ENCODE measurements at regions not wholly inside any gene's neighbourhood (a gene's known extent, or its start where the extent isn't known, plus 50 kb on each side); places are given as distances from the start of the nearest gene placed in this dataset.

GRCh38 chr11:23944923-23945322 is 551.9 kb upstream of the LUZP2 start:
- H3K27me3 ChIP-seq, result no peaks in the 10 kb centered on the region
- no peaks in the 10 kb centered on the region for H3K4me1 ChIP-seq
- no peaks in the 10 kb centered on the region for H3K36me3 ChIP-seq
- no peak overlapping the region for H3K4me3 ChIP-seq
- peak in 1 of 2 donors; percentile 55 for DNase-seq
- TF ChIP-seq CTCF (IDR thresholded peaks at IDR 0.05) (no peak), POLR2AphosphoS5 (IDR thresholded peaks at IDR 0.05) (no peak), POLR2A (IDR thresholded peaks at IDR 0.05) (no peak), EP300 (IDR thresholded peaks at IDR 0.05) (no peak)
- no peak overlapping the region for H3K27ac ChIP-seq
- WGBS, 5 donors, result 52 to 83% (median 74%) methylated on average over 2 of the region's 2 CpGs
- intact Hi-C loops (cut with DNase I; ENCODE audit: low total_unique reads), result no loop called here
- H3K9me3 ChIP-seq, result no peaks in the 10 kb centered on the region

- Histone ChIP-seq H3K27ac (no peak overlapping the region), H3K36me3 (no peaks in the 10 kb centered on the region), H3K4me3 (no peak overlapping the region), H3K4me1 (no peaks in the 10 kb centered on the region), H3K9me3 (no peaks in the 10 kb centered on the region), H3K27me3 (no peaks in the 10 kb centered on the region)
- TF ChIP-seq CTCF (IDR thresholded peaks at IDR 0.05) (no peak), EP300 (IDR thresholded peaks at IDR 0.05) (no peak), POLR2A (IDR thresholded peaks at IDR 0.05) (no peak), POLR2AphosphoS5 (IDR thresholded peaks at IDR 0.05) (no peak)
- no peak for DNase-seq
- intact Hi-C loops (cut with DNase I; ENCODE audit: low total_unique reads), result no loop called here
These were observed 549.0 kb upstream of the LUZP2 start for GRCh38 chr11:23947883-23948282.

GRCh38 chr11:23948851-23949250 is 548.0 kb upstream of the LUZP2 start:
- Histone ChIP-seq H3K27me3 (no peaks in the 10 kb centered on the region), H3K4me3 (no peak overlapping the region), H3K36me3 (no peaks in the 10 kb centered on the region), H3K9me3 (no peaks in the 10 kb centered on the region), H3K4me1 (no peaks in the 10 kb centered on the region), H3K27ac (no peak overlapping the region)
- intact Hi-C loops (cut with DNase I; ENCODE audit: low total_unique reads), result no loop called here
- WGBS, 5 donors, result 72 to 79% (median 76%) methylated on average over 2 of the region's 2 CpGs
- no peak for TF ChIP-seq POLR2A (IDR thresholded peaks at IDR 0.05)
- TF ChIP-seq EP300 (IDR thresholded peaks at IDR 0.05), result no peak
- TF ChIP-seq POLR2AphosphoS5 (IDR thresholded peaks at IDR 0.05), result no peak
- TF ChIP-seq CTCF (IDR thresholded peaks at IDR 0.05), result no peak
- DNase-seq, result no peak

GRCh38 chr11:23953951-23954710 is 542.7 kb upstream of the LUZP2 start:
- DNase-seq, result no peak
- 78 to 89% (median 83%) methylated on average over 2 of the region's 2 CpGs for WGBS, 5 donors
- H3K27ac ChIP-seq, result no peak overlapping the region
- H3K36me3 ChIP-seq, result no peaks in the 10 kb centered on the region
- no peaks in the 10 kb centered on the region for H3K27me3 ChIP-seq
- intact Hi-C loops (cut with DNase I; ENCODE audit: low total_unique reads), result no loop called here
- H3K4me3 ChIP-seq, result no peak overlapping the region
- no peaks in the 10 kb centered on the region for H3K4me1 ChIP-seq
- H3K9me3 ChIP-seq, result no peaks in the 10 kb centered on the region
- TF ChIP-seq POLR2A (IDR thresholded peaks at IDR 0.05) (no peak), EP300 (IDR thresholded peaks at IDR 0.05) (no peak), POLR2AphosphoS5 (IDR thresholded peaks at IDR 0.05) (no peak), CTCF (IDR thresholded peaks at IDR 0.05) (no peak)

All from stomach (tissue), 8 donors.